Neural progenitor cell (in vitro differentiated cells): ENCODE measurements at regions not wholly inside any gene's neighbourhood (a gene's known extent, or its start where the extent isn't known, plus 50 kb on each side); places are given as distances from the start of the nearest gene placed in this dataset.

Experiments used
- CTCF ChIP-seq: fragments of 200-600 bp; sonication (generic); IDR thresholded peaks from 2 replicates; pipeline ENCODE4 v1.5.1; 2017; ENCODE audit warnings: antibody characterized with exemption, mild to moderate bottlenecking
- EZH2phosphoT487 ChIP-seq: fragments of 200-600 bp; sonication (generic); IDR thresholded peaks from 2 replicates; pipeline ENCODE4 v1.6.1; 2017; ENCODE audit warnings: antibody characterized with exemption

DNA sequence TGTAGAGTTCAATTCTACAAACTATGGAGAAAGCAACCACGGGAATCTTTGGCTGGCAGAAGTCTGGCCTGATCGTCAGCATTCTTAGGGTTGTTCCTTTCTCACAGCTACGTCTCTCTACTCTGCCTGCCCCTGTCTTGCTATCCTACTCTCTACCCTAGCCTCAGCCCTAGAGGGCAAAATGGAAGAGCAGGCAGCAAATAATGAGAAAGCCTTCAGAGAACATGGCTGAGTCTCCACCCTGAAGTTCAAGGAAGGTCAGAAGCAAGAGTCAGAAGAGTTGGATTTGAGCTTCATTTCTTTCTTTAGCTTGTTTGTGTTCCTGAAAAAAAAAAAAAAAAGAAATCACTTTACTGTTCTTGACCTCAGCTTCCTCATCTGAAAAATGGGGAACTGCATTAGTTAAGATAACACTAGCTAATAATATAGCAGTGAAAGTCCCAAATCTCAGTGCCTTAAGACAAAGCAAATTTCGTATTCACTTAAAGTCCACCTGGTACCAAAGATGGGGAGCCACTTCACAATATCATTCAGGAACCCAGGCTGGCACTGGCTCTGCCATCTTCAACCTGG lies 50.2 kb upstream of the CCND2 start:
- TF ChIP-seq EZH2phosphoT487 (no peak), CTCF (no peak)
